Vagina (tissue), 2 donors: ENCODE measurements at regions not wholly inside any gene's neighbourhood (a gene's known extent, or its start where the extent isn't known, plus 50 kb on each side); places are given as distances from the start of the nearest gene placed in this dataset.
"Not testable (repeated sequence)": the region's sequence is repeated elsewhere in the genome, so short reads cannot be mapped to it uniquely, and the experiment has no call there.

Experiments used
- DNase-seq, 2 donors: peaks; one replicate each; pipeline ENCODE4 v3.0.0-alpha.2; 2017; ENCODE audit errors: extremely low spot score in 2 of 2
- H3K27ac ChIP-seq: fragments of 200-600 bp; sonication (generic); one replicate; pipeline ENCODE4 v1.5.1; 2019
- H3K27me3 ChIP-seq: fragments of 200-600 bp; sonication (generic); one replicate; pipeline ENCODE4 v1.5.1; 2019
- H3K36me3 ChIP-seq, 2 donors: fragments of 200-600 bp; sonication (generic); one replicate each; pipeline ENCODE4 v1.5.1; 2017 to 2019
- H3K4me1 ChIP-seq: fragments of 200-600 bp; sonication (generic); one replicate; pipeline ENCODE4 v1.5.1; 2019
- H3K4me3 ChIP-seq, 2 donors: fragments of 200-600 bp; sonication (generic); 1 replicate in 1 of 2; 2 replicates in 1 of 2; pipeline ENCODE4 v1.5.1; 2016 to 2019
- H3K9me3 ChIP-seq: fragments of 200-600 bp; sonication (generic); one replicate; pipeline ENCODE4 v1.5.1; 2019
- POLR2A ChIP-seq, 2 donors: fragments of 450-650 bp; IDR thresholded peaks; one replicate each; pipeline ENCODE4 v1.6.1; 2017; ENCODE audit warnings: antibody characterized with exemption in 2 of 2, mild to moderate bottlenecking in 2 of 2, moderate library complexity in 2 of 2
- POLR2AphosphoS5 ChIP-seq, 2 donors: sonication (generic); formaldehyde crosslinking; IDR thresholded peaks; one replicate each; pipeline ENCODE4 v1.9.0; 2017; ENCODE audit warnings: antibody characterized with exemption in 2 of 2, mild to moderate bottlenecking in 2 of 2, low read depth in 1 of 2; ENCODE audit not compliant: insufficient read depth in 1 of 2
- intact Hi-C: fragments of 100-400 bp; cut with DNase I; formaldehyde crosslinking; loops from one replicate; pipeline ENCODE4 v1.15.1; 2023
- TF ChIP-seq, protein P1 (sequence below), 3 experiments: fragments of 450-650 bp in 2 of 3; fragments of 200-600 bp in 1 of 3; sonication (generic) in 1 of 3; IDR thresholded peaks; one replicate each; pipeline ENCODE4 v1.5.1; 2017 to 2019; ENCODE audit warnings: antibody characterized with exemption in 3 of 3, mild to moderate bottlenecking in 2 of 3, moderate library complexity in 2 of 3

DNA sequence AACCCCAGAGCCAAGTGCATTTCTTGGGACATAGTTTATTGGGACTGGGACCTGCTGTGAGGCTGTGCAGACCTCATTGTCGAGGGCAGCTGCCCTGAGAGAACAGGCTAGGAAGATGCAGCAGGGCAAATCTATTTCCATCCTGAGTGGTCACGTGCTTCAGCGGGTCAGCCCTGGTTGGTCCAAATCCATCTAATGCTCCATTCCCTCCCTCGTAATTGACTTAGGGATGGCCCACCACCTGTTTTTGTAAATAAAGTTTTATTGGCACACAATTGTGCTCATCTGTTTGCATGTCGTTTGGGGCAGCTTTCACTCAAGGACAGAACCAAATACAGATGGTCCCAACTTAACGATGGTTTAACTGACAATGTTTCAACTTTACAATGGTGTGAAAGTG is 75.5 kb upstream of the ADGRE5 start:
- H3K4me3 ChIP-seq, result no peak overlapping the region
- H3K27ac ChIP-seq, result no peak overlapping the region
- H3K9me3 ChIP-seq, result no peaks in the 10 kb centered on the region
- no peaks in the 10 kb centered on the region for H3K4me1 ChIP-seq
- no peaks in the 10 kb centered on the region for H3K36me3 ChIP-seq
- intact Hi-C loops, result no loop called here
- DNase-seq, result no peak
- TF ChIP-seq, protein P1, sequence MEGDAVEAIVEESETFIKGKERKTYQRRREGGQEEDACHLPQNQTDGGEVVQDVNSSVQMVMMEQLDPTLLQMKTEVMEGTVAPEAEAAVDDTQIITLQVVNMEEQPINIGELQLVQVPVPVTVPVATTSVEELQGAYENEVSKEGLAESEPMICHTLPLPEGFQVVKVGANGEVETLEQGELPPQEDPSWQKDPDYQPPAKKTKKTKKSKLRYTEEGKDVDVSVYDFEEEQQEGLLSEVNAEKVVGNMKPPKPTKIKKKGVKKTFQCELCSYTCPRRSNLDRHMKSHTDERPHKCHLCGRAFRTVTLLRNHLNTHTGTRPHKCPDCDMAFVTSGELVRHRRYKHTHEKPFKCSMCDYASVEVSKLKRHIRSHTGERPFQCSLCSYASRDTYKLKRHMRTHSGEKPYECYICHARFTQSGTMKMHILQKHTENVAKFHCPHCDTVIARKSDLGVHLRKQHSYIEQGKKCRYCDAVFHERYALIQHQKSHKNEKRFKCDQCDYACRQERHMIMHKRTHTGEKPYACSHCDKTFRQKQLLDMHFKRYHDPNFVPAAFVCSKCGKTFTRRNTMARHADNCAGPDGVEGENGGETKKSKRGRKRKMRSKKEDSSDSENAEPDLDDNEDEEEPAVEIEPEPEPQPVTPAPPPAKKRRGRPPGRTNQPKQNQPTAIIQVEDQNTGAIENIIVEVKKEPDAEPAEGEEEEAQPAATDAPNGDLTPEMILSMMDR (IDR thresholded peaks at IDR 0.05), result no peak
- TF ChIP-seq POLR2A (IDR thresholded peaks at IDR 0.05) (no peak), POLR2AphosphoS5 (IDR thresholded peaks at IDR 0.05; ENCODE audit: insufficient read depth in 1 of 2, low read depth in 1 of 2) (no peak)
- H3K27me3 ChIP-seq, result no peaks in the 10 kb centered on the region

DNA sequence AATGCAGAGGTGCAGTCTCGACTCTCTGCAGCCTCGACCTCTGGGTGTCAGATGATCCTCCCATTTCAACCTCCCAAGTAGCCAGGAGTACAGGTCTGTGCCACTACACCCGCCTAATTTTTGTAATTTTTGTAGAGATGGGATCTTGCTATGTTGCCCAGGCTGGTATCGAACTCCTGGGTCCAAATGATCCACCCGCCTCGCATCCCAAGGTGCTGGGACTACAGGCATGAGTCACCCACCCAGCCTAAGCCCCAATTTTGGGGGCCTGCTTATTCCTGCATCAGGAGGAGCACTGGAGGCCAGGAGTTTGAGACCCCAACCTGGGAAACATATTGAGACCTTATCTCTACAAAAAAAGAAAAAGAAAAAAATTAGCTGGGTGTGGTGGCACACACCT is 80.1 kb upstream of the ADGRE5 start:
- Histone ChIP-seq H3K36me3 (no peaks in the 10 kb centered on the region), H3K4me1 (no peaks in the 10 kb centered on the region), H3K4me3 (no peak overlapping the region), H3K9me3 (no peaks in the 10 kb centered on the region), H3K27me3 (no peaks in the 10 kb centered on the region), H3K27ac (no peak overlapping the region)
- TF ChIP-seq, protein P1 (IDR thresholded peaks at IDR 0.05), result no peak
- TF ChIP-seq POLR2A (IDR thresholded peaks at IDR 0.05), result no peak
- TF ChIP-seq POLR2AphosphoS5 (IDR thresholded peaks at IDR 0.05; ENCODE audit: insufficient read depth in 1 of 2, low read depth in 1 of 2), result no peak
- no peak for DNase-seq
- intact Hi-C loops, result no loop called here

DNA sequence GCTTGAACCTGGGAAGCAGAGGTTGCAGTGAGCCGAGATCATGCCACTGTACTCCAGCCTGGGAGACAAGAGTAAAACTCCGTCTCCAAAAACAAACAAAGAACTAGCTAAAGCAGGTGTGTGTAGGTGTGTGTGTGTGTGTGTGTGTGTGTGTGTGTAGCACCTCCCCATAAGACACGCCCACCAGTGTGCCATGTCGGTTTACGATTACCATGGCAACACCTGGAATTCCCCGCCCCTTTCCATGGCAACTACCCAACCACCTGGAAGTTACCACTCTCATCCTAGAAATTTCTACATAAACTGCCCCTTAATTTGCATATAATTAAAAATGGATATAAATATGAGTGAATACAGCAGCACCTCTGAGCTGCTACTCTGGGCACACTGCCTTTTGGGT is 80.9 kb upstream of the ADGRE5 start:
- Histone ChIP-seq H3K9me3 (no peaks in the 10 kb centered on the region), H3K27ac (no peak overlapping the region)

DNA sequence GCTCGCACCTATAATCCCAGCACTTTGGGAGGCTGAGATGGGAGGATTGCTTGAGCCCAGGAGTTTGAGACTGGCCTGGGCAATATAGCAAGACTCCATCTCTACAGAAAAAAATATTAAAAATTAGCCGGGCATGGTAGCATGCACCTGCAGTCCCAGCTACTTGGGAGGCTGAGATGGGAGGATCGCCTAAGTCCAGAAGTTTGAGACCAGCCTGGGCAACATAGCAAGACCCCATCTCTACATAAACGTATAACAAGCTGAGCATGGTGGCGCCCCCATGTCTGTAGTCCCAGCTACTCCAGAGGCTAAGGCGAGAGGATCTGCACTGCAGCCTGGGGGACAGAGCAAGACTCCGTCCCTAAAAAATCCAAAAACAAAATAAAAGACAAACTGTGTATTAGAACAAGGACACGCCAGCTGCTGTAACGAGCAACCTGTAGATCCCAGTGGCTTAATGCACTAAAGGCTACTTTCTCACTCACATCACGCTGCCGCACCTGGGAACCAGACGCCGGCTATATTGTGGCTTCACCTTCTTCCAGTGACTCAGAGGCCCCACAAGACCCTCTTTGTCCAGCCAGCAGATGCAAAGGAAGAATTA is 81.9 kb upstream of the ADGRE5 start:
- H3K4me1 ChIP-seq, H3K27ac ChIP-seq, H3K4me3 ChIP-seq, DNase-seq, H3K9me3 ChIP-seq, H3K27me3 ChIP-seq, intact Hi-C loops, H3K36me3 ChIP-seq: not testable (repeated sequence)

More for the DNA sequence above, 80.9 kb upstream of the ADGRE5 start:
- TF ChIP-seq POLR2AphosphoS5 (IDR thresholded peaks at IDR 0.05; ENCODE audit: insufficient read depth in 1 of 2, low read depth in 1 of 2), result no peak
- DNase-seq, result no peak
- Histone ChIP-seq H3K4me1 (no peaks in the 10 kb centered on the region), H3K36me3 (no peaks in the 10 kb centered on the region), H3K4me3 (no peak overlapping the region), H3K27me3 (no peaks in the 10 kb centered on the region)
- intact Hi-C loops, result no loop called here

DNA sequence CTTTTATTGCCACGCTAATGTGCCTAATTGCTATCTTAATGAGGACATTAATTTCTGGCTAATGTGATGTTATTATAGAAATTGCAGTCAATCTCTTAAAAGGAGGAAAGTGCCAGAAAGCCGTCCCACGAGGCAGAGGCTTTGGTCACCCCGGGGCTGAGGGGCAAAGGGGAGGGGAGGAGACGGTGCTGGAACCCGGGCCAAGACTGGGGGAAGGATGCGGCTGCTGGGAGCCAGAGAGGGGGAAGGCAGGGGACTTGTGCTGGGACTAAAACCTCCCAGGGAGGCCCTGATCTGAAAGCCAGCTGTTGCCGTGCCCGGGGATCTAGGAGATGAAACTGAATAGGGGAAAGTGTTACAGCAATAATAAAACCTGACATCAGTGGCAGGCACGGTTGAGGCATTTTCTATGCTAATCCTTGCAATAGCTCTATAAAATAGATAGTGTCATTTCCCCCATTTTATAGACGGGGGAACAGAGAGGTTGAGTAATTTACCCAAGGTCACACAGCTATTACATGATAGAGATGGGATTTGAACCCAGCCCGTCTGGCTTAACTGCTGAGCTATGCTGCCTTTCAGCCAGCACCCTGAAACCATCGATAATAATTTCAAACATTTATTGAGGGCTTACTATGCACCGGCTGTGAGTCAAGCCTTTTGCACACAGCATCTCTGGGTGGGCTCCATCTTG is 83.2 kb upstream of the ADGRE5 start:
- intact Hi-C loops, H3K36me3 ChIP-seq, DNase-seq, H3K27me3 ChIP-seq, H3K4me1 ChIP-seq, H3K9me3 ChIP-seq, H3K27ac ChIP-seq, H3K4me3 ChIP-seq: not testable (repeated sequence)

DNA sequence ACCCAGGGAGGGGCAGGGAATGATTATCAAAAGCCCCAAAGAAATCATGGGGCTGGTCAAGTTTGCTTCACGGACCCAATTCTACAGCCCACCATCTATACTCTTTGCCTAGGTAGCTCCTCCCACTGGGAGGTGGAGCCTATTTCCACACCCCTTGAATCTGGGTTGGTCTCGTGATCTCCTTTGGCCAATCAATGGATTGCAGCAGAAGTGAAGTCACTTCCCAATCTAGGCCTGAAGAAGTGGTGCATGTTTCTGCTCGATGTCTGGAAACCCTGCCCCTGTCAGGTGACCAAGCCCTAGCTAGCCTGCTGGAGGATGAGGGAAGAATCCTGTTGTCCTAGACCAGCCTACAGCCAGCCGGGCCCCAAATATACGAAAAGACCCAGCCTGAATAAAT is 86.3 kb upstream of the ADGRE5 start:
- DNase-seq, H3K4me3 ChIP-seq, H3K27ac ChIP-seq, H3K9me3 ChIP-seq, intact Hi-C loops, H3K27me3 ChIP-seq, H3K36me3 ChIP-seq, H3K4me1 ChIP-seq: not testable (repeated sequence)

DNA sequence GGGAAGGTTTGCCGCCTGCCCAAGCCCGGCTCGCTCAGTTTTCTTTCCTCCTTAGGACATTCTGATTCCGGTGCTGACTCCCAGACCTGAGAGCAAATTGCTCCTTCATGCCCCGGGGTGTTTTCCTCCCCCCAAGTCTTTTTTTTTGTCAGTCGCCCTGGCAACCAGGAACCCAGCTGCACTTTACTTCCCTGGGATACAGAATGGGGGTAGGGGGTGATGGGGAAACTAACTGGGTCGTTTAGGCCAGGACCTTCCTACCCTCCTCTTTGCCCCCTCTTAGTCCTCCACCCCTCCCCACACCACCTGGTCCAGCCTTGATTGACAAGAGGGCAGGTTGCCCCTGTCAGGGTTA is 87.5 kb upstream of the ADGRE5 start:
- H3K36me3 ChIP-seq, DNase-seq, H3K4me3 ChIP-seq, H3K27ac ChIP-seq, H3K9me3 ChIP-seq, H3K27me3 ChIP-seq, H3K4me1 ChIP-seq, intact Hi-C loops: not testable (repeated sequence)

DNA sequence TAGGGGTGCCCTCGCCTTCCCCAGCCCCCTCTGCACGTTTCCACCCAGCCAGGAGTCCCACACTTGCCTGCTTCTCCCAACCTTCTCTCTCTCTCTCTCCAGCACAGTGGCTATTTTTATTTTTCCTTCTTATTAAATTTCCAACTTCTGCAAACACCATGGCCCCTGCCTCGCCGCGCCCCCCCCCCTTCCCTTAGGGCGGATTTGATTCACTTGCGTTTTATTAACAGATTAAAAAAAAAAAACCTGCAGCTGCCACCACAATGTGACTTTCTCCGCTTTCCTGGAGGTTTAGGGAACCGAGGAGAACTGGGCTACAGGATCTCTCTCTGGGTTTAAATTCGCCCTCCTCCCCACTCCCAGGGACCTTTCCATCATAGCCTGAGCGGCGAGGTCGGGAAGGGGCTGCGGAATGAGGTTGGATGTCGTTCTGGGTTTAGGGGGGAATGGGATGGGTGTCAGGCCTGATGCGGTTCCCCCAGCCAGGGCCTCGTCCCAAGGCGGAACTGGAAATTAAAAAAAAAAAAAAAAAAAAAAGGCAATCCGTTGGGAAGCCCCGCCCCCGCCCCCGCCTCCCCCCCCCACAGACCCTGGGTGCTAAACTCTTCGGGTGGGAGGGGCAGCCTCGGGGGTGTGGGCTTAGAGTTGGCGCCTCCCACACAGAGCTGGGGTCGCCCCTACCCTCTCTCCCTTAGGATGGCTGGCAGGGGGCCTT is 87.3 kb upstream of the ADGRL1 start:
- H3K36me3 ChIP-seq, H3K27me3 ChIP-seq, intact Hi-C loops, H3K4me1 ChIP-seq, DNase-seq, H3K27ac ChIP-seq, H3K9me3 ChIP-seq: not testable (repeated sequence)
- peak overlapping the region in 1 of 2 donors; percentile 4 for H3K4me3 ChIP-seq

DNA sequence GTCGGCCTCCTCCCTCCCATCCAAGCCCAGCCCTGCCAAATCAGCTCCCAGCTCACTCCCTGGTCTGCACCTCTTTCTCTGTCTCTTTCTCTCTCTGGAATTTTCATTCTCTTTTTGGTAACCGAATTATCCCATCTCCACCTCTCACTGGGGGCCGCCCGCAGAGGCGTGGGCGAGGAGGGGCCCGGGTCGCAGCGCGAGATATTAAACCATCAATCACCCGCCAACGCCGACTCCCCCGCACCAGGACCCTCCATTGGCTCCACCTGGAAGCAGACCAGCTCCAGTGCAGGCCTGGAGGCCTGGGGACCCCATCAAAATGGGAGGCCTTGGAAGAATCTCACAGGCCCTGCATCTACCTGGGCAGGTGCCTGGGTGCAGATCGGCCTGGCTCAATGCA is 83.8 kb upstream of the ADGRL1 start:
- H3K4me1 ChIP-seq, H3K36me3 ChIP-seq, H3K9me3 ChIP-seq, DNase-seq, H3K27me3 ChIP-seq, intact Hi-C loops, H3K4me3 ChIP-seq, H3K27ac ChIP-seq: not testable (repeated sequence)

DNA sequence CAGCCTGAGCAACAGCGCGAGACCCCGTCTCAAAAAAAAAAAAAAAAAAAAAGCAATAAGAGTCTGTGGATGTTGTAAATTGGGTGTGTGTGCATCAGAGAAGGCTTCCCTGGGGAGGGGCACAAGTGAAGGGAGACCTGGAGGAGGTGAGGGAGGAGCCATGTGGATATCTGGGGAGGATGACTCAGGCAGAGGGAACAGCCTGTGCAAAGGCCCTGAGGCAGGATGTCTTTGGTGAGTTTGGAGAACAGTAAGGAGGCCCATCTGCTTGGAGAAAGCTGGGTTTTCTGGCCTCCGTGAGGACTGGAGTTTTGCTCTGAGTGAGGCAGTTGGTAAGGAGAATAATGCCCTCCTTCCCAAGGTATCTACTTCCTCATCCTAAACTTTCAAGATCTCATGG is 81.9 kb upstream of the ADGRL1 start:
- H3K4me3 ChIP-seq, H3K4me1 ChIP-seq, H3K36me3 ChIP-seq, H3K27ac ChIP-seq, H3K9me3 ChIP-seq, intact Hi-C loops, DNase-seq, H3K27me3 ChIP-seq: not testable (repeated sequence)

DNA sequence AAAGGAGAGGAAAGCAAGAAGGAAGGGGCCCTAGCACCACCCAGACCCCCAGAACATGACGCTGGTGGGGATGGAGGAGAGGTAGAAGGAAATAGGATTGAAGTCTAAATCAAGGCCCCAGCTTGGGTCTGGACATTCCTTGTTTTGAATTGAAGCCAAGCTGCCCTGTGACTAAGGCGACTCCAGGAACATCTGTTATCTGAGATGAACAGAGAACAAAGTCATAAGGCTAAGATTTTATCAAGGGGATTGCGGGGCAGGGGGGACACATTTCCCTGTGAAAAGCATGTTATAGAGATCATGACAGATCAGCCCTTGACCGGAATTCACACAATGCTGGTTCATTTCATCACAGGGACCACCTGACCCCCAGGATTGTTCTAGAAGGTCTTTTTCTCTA is 80.6 kb upstream of the ADGRL1 start:
- H3K36me3 ChIP-seq, DNase-seq, H3K27me3 ChIP-seq, intact Hi-C loops, H3K27ac ChIP-seq, H3K4me1 ChIP-seq, H3K9me3 ChIP-seq, H3K4me3 ChIP-seq: not testable (repeated sequence)
